ENCODE measurements at regions not wholly inside any gene's neighbourhood (a gene's known extent, or its start where the extent isn't known, plus 50 kb on each side); places are given as distances from the start of the nearest gene placed in this dataset.

DNA sequence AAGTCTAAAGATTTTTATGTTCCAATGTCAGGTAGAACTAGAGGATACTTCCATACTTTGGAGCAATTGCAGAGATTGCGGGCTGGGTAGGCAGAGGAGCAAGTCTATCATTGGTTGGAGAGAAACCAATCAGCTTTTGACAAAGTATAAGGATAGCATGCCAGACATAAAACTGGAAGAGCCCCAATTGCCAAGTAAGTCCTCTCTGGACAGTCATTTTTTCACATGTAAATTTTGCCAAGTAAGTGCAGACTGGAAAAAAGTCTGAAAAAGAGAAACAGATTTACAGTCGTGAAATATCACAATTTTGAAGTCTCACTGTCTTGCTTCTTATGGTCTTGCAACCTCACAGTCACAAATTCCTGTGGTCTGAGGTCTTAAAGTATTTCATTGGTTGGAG is 131.4 kb upstream of the C21orf91 start:
- Histone ChIP-seq H3K27me3 (ENCODE audit: control insufficient read depth in 2 of 2, insufficient read depth in 2 of 2, low read length in 2 of 2) (no peaks in the 10 kb centered on the region), H3K27ac (ENCODE audit: low read depth, low read length) (no peak overlapping the region), H3K4me1 (ENCODE audit: control insufficient read depth in 2 of 2, insufficient read depth in 2 of 2, low read length in 2 of 2) (no peaks in the 10 kb centered on the region), H3K9me3 (ENCODE audit: control insufficient read depth in 2 of 3, low read length in 3 of 3) (no peaks in the 10 kb centered on the region), H3K36me3 (ENCODE audit: control insufficient read depth in 2 of 3, insufficient read depth in 3 of 3, low read length in 3 of 3) (no peaks in the 10 kb centered on the region), H3K4me3 (ENCODE audit: low read length) (no peak overlapping the region)
- ATAC-seq (no peak), DNase-seq (no peak)
- ChIA-PET POLR2A (no interaction called here), CTCF (no interaction called here)
- Mint-ChIP-seq H3K4me3 (no peak overlapping the region), H3K4me1 (no peaks in the 10 kb centered on the region), H3K27ac (no peak overlapping the region), H3K36me3 (no peaks in the 10 kb centered on the region), H3K9me3 (peaks cover 0 to 7% (median 3%) of the 10 kb centered on the region in 11 donors), H3K27me3 (peaks cover 0 to 4% (median under 1%) of the 10 kb centered on the region in 5 donors)
- intact Hi-C loops (cut with micrococcal nuclease): no loop called here

DNA sequence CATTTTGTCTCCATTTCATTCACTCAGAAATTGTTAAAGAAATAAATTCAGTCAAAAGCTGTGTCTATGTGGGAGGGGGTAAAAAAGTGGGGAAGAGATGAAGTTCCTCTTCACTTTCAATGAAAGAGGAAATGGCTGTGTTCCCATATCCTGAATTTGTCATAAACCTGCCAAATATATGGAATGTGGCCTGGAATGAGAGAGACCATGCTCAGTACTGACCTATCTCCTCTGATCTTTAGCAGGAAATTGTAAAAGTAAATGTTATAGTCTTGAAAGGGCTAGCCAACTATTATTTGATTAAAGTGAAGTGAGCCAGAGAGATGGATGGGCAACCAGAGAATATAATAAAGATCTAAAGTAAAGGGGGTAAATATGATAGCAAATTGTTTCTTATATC is 130.3 kb upstream of the C21orf91 start:
- H3K9me3 ChIP-seq (ENCODE audit: control insufficient read depth in 2 of 3, low read length in 3 of 3): no peaks in the 10 kb centered on the region
- Mint-ChIP-seq H3K9me3 (peaks cover 0 to 16% (median 8%) of the 10 kb centered on the region in 11 donors), H3K27ac (no peak overlapping the region), H3K27me3 (peaks cover 0 to 12% (median 4%) of the 10 kb centered on the region in 5 donors), H3K36me3 (no peaks in the 10 kb centered on the region), H3K4me1 (no peaks in the 10 kb centered on the region), H3K4me3 (no peak overlapping the region)
- no peaks in the 10 kb centered on the region for H3K4me1 ChIP-seq (ENCODE audit: control insufficient read depth in 2 of 2, insufficient read depth in 2 of 2, low read length in 2 of 2)
- ATAC-seq: no peak
- no peaks in the 10 kb centered on the region for H3K27me3 ChIP-seq (ENCODE audit: control insufficient read depth in 2 of 2, insufficient read depth in 2 of 2, low read length in 2 of 2)
- CTCF ChIA-PET: interaction anchor here (0.7 kb wide), 1 partner anchor 27 kb away, joined by 3 read pairs; no protein-coding TSS in a partner anchor
- H3K27ac ChIP-seq (ENCODE audit: low read depth, low read length): no peak overlapping the region
- intact Hi-C loops (cut with micrococcal nuclease): no loop called here
- H3K36me3 ChIP-seq (ENCODE audit: control insufficient read depth in 2 of 3, insufficient read depth in 3 of 3, low read length in 3 of 3): no peaks in the 10 kb centered on the region
- no peak for DNase-seq
- no peak overlapping the region for H3K4me3 ChIP-seq (ENCODE audit: low read length)
- POLR2A ChIA-PET: no interaction called here

GRCh38 chr21:17947531-17947930 is 128.4 kb upstream of the C21orf91 start:
- Histone ChIP-seq H3K4me3 (ENCODE audit: low read length) (no peak overlapping the region), H3K36me3 (ENCODE audit: control insufficient read depth in 2 of 3, insufficient read depth in 3 of 3, low read length in 3 of 3) (no peaks in the 10 kb centered on the region), H3K27ac (ENCODE audit: low read depth, low read length) (no peak overlapping the region), H3K4me1 (ENCODE audit: control insufficient read depth in 2 of 2, insufficient read depth in 2 of 2, low read length in 2 of 2) (no peaks in the 10 kb centered on the region), H3K9me3 (ENCODE audit: control insufficient read depth in 2 of 3, low read length in 3 of 3) (no peaks in the 10 kb centered on the region), H3K27me3 (ENCODE audit: control insufficient read depth in 2 of 2, insufficient read depth in 2 of 2, low read length in 2 of 2) (no peaks in the 10 kb centered on the region)
- H3K4me1 Mint-ChIP-seq: no peaks in the 10 kb centered on the region
- ChIA-PET POLR2A (no interaction called here), CTCF (no interaction called here)
- H3K27me3 Mint-ChIP-seq: peaks cover 0 to 12% (median 4%) of the 10 kb centered on the region in 5 donors
- H3K4me3 Mint-ChIP-seq: no peak overlapping the region
- no peaks in the 10 kb centered on the region for H3K36me3 Mint-ChIP-seq
- DNase-seq (no peak), ATAC-seq (no peak)
- no peak overlapping the region for H3K27ac Mint-ChIP-seq
- peaks cover 0 to 32% (median 12%) of the 10 kb centered on the region in 11 donors for H3K9me3 Mint-ChIP-seq
- intact Hi-C loops (cut with micrococcal nuclease): no loop called here

- ATAC-seq: no peak
- Histone ChIP-seq H3K9me3 (ENCODE audit: control insufficient read depth in 2 of 3, low read length in 3 of 3) (no peaks in the 10 kb centered on the region), H3K4me3 (ENCODE audit: low read length) (no peak overlapping the region), H3K4me1 (ENCODE audit: control insufficient read depth in 2 of 2, insufficient read depth in 2 of 2, low read length in 2 of 2) (no peaks in the 10 kb centered on the region), H3K36me3 (ENCODE audit: control insufficient read depth in 2 of 3, insufficient read depth in 3 of 3, low read length in 3 of 3) (no peaks in the 10 kb centered on the region), H3K27me3 (ENCODE audit: control insufficient read depth in 2 of 2, insufficient read depth in 2 of 2, low read length in 2 of 2) (no peaks in the 10 kb centered on the region), H3K27ac (ENCODE audit: low read depth, low read length) (no peak overlapping the region)
- POLR2A ChIA-PET: no interaction called here
- Mint-ChIP-seq H3K27me3 (peaks cover 0 to 7% (median 0%) of the 10 kb centered on the region in 5 donors), H3K4me3 (no peak overlapping the region), H3K9me3 (peaks cover 0 to 5% (median 0%) of the 10 kb centered on the region in 11 donors), H3K4me1 (no peaks in the 10 kb centered on the region), H3K27ac (no peak overlapping the region), H3K36me3 (peaks cover 0 to 5% (median 4%) of the 10 kb centered on the region in 5 donors)
- intact Hi-C loops (cut with micrococcal nuclease): no loop called here
- CTCF ChIA-PET: no interaction called here
- DNase-seq: no peak
These were observed 111.9 kb upstream of the C21orf91 start for GRCh38 chr21:17931080-17931479.

- intact Hi-C loops (cut with micrococcal nuclease): no loop called here
- Mint-ChIP-seq H3K9me3 (peaks cover 0 to 5% (median 0%) of the 10 kb centered on the region in 11 donors), H3K27ac (no peak overlapping the region), H3K4me3 (no peak overlapping the region), H3K27me3 (peaks cover 0 to 7% (median 0%) of the 10 kb centered on the region in 5 donors), H3K4me1 (peaks cover 0 to under 1% (median 0%) of the 10 kb centered on the region in 7 donors), H3K36me3 (peaks cover 0 to 5% (median 4%) of the 10 kb centered on the region in 5 donors)
- no peak for ATAC-seq
- no peak for DNase-seq
- CTCF ChIA-PET: no interaction called here
- POLR2A ChIA-PET: no interaction called here
- Histone ChIP-seq H3K27me3 (ENCODE audit: control insufficient read depth in 2 of 2, insufficient read depth in 2 of 2, low read length in 2 of 2) (no peaks in the 10 kb centered on the region), H3K4me3 (ENCODE audit: low read length) (no peak overlapping the region), H3K27ac (ENCODE audit: low read depth, low read length) (no peak overlapping the region), H3K4me1 (ENCODE audit: control insufficient read depth in 2 of 2, insufficient read depth in 2 of 2, low read length in 2 of 2) (no peaks in the 10 kb centered on the region), H3K36me3 (ENCODE audit: control insufficient read depth in 2 of 3, insufficient read depth in 3 of 3, low read length in 3 of 3) (no peaks in the 10 kb centered on the region), H3K9me3 (ENCODE audit: control insufficient read depth in 2 of 3, low read length in 3 of 3) (no peaks in the 10 kb centered on the region)
These were observed 110.9 kb upstream of the C21orf91 start for GRCh38 chr21:17930093-17930492.

GRCh38 chr21:17929510-17929909 is 110.4 kb upstream of the C21orf91 start:
- no peak for DNase-seq
- CTCF ChIA-PET: interaction anchor here (1.8 kb wide), 1 partner anchor 250 kb away, joined by 5 read pairs; no protein-coding TSS in a partner anchor
- intact Hi-C loops (cut with micrococcal nuclease): loop anchor here in 1 of 2 donors (10.0 kb wide), 1 partner anchor 545 kb away; no protein-coding TSS in a partner anchor
- no peak overlapping the region for H3K4me3 ChIP-seq (ENCODE audit: low read length)
- H3K27me3 Mint-ChIP-seq: peaks cover 0 to 7% (median 0%) of the 10 kb centered on the region in 5 donors
- POLR2A ChIA-PET: no interaction called here
- no peak overlapping the region for H3K27ac ChIP-seq (ENCODE audit: low read depth, low read length)
- H3K9me3 Mint-ChIP-seq: peaks cover 0 to 5% (median 0%) of the 10 kb centered on the region in 11 donors
- H3K9me3 ChIP-seq (ENCODE audit: control insufficient read depth in 2 of 3, low read length in 3 of 3): no peaks in the 10 kb centered on the region
- peaks cover 0 to 5% (median 4%) of the 10 kb centered on the region in 5 donors for H3K36me3 Mint-ChIP-seq
- no peaks in the 10 kb centered on the region for H3K36me3 ChIP-seq (ENCODE audit: control insufficient read depth in 2 of 3, insufficient read depth in 3 of 3, low read length in 3 of 3)
- peaks cover 0 to 3% (median 0%) of the 10 kb centered on the region in 7 donors for H3K4me1 Mint-ChIP-seq
- H3K27me3 ChIP-seq (ENCODE audit: control insufficient read depth in 2 of 2, insufficient read depth in 2 of 2, low read length in 2 of 2): no peaks in the 10 kb centered on the region
- no peak overlapping the region for H3K27ac Mint-ChIP-seq
- H3K4me3 Mint-ChIP-seq: no peak overlapping the region
- ATAC-seq: no peak
- H3K4me1 ChIP-seq (ENCODE audit: control insufficient read depth in 2 of 2, insufficient read depth in 2 of 2, low read length in 2 of 2): no peaks in the 10 kb centered on the region

DNA sequence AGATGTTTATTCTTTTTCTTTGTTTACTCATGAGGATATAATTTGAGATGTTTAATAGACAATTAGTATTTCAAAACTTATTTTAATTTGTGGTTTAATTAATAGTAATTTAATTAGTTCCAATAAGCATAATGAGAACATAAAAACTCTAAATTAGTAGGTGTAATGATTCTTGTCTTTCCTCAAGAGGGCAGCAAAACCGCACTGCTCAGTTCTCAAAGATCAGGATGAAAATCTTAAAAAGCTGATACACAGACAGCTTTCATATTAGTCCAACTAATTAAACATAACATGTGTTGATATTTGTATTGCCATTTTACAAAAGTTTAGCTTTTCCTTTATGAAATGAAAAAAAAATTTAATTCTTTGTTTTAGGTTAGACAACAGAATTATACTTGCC is 106.7 kb upstream of the C21orf91 start:
- CTCF ChIA-PET: interaction anchor here (0.7 to 1.2 kb wide), 3 partner anchors 9 to 255 kb away, joined by 3 to 4 read pairs (median 4); no protein-coding TSS in a partner anchor
- ATAC-seq (no peak), DNase-seq (no peak)
- no peak overlapping the region for H3K27ac ChIP-seq (ENCODE audit: low read depth, low read length)
- H3K9me3 ChIP-seq (ENCODE audit: control insufficient read depth in 2 of 3, low read length in 3 of 3): no peaks in the 10 kb centered on the region
- POLR2A ChIA-PET: no interaction called here
- peaks cover 0 to 3% (median 0%) of the 10 kb centered on the region in 7 donors for H3K4me1 Mint-ChIP-seq
- no peak overlapping the region for H3K27ac Mint-ChIP-seq
- no peak overlapping the region for H3K4me3 ChIP-seq (ENCODE audit: low read length)
- no peak overlapping the region for H3K4me3 Mint-ChIP-seq
- intact Hi-C loops (cut with micrococcal nuclease): loop anchor here (1.0 to 10.0 kb wide), 3 partner anchors 247 to 541 kb away; no protein-coding TSS in a partner anchor
- H3K9me3 Mint-ChIP-seq: peaks cover 0 to 10% (median 0%) of the 10 kb centered on the region in 11 donors
- no peaks in the 10 kb centered on the region for H3K4me1 ChIP-seq (ENCODE audit: control insufficient read depth in 2 of 2, insufficient read depth in 2 of 2, low read length in 2 of 2)
- H3K36me3 Mint-ChIP-seq: peaks cover 0 to 5% (median 0%) of the 10 kb centered on the region in 5 donors
- no peaks in the 10 kb centered on the region for H3K27me3 ChIP-seq (ENCODE audit: control insufficient read depth in 2 of 2, insufficient read depth in 2 of 2, low read length in 2 of 2)
- H3K27me3 Mint-ChIP-seq: peaks cover 0 to 17% (median 5%) of the 10 kb centered on the region in 5 donors
- H3K36me3 ChIP-seq (ENCODE audit: control insufficient read depth in 2 of 3, insufficient read depth in 3 of 3, low read length in 3 of 3): no peaks in the 10 kb centered on the region
